ENCODE measurements at regions not wholly inside any gene's neighbourhood (a gene's known extent, or its start where the extent isn't known, plus 50 kb on each side); places are given as distances from the start of the nearest gene placed in this dataset.

DNA sequence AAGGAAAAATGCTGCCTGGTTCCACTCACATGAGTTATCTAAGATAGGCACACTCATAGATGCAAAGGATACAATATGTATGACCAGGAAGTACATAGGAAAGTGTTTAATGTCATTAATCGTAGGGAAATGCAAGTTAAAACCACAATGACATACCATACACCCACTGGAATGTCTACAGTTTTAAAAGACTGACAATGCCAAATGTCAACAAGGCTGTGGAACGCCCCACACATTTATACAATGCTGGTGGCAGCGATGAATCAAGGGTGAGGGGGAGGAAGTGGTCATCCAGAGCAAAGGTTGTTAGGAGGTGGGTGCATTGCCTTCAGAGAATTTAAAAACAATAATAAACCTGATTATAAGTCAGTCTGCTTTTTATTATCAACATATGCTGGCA is 437.8 kb downstream of the ARHGEF28 start:
- Mint-ChIP-seq H3K27me3 (ENCODE audit: insufficient read depth) (peaks cover 2% of the 10 kb centered on the region; the same call in 1 of the 2 replicates), H3K36me3 (ENCODE audit: low read depth) (no peaks in the 10 kb centered on the region), H3K27ac (no peak overlapping the region), H3K4me3 (peak overlapping the region; percentile 24; the same call in 1 of the 2 replicates), H3K9me3 (no peaks in the 10 kb centered on the region), H3K4me1 (ENCODE audit: low read depth) (peaks cover 25% of the 10 kb centered on the region)
- TF ChIP-seq, protein P1, sequence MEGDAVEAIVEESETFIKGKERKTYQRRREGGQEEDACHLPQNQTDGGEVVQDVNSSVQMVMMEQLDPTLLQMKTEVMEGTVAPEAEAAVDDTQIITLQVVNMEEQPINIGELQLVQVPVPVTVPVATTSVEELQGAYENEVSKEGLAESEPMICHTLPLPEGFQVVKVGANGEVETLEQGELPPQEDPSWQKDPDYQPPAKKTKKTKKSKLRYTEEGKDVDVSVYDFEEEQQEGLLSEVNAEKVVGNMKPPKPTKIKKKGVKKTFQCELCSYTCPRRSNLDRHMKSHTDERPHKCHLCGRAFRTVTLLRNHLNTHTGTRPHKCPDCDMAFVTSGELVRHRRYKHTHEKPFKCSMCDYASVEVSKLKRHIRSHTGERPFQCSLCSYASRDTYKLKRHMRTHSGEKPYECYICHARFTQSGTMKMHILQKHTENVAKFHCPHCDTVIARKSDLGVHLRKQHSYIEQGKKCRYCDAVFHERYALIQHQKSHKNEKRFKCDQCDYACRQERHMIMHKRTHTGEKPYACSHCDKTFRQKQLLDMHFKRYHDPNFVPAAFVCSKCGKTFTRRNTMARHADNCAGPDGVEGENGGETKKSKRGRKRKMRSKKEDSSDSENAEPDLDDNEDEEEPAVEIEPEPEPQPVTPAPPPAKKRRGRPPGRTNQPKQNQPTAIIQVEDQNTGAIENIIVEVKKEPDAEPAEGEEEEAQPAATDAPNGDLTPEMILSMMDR (IDR thresholded peaks at IDR 0.05), result no peak
- DNase-seq, result peak; percentile 27

DNA sequence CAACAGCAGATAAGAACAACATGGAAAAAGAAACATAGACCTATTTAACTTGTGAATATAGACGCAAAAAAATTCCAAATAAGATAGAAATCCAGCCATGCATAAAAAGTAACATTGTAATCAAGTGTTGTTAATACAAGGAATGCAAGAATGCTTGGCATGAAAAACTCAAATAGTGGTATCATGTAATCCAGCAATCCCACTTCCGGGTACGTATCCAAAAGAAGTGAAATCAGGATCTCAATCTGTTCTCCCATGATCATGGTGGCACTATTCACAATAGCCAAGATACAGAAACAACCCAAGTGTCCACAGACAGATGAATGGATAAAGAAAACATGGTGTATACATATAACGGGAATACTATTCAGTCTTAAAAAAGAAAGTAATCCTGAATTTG is 437.4 kb downstream of the ARHGEF28 start:
- Mint-ChIP-seq H3K27ac (no peak overlapping the region), H3K9me3 (no peaks in the 10 kb centered on the region), H3K27me3 (ENCODE audit: insufficient read depth) (peaks cover 4% of the 10 kb centered on the region), H3K4me3 (peak overlapping the region; percentile 24; the same call in 1 of the 2 replicates), H3K36me3 (ENCODE audit: low read depth) (no peaks in the 10 kb centered on the region), H3K4me1 (ENCODE audit: low read depth) (peaks cover 25% of the 10 kb centered on the region)
- DNase-seq, result no peak
- TF ChIP-seq, protein P1 (IDR thresholded peaks at IDR 0.05), result no peak

DNA sequence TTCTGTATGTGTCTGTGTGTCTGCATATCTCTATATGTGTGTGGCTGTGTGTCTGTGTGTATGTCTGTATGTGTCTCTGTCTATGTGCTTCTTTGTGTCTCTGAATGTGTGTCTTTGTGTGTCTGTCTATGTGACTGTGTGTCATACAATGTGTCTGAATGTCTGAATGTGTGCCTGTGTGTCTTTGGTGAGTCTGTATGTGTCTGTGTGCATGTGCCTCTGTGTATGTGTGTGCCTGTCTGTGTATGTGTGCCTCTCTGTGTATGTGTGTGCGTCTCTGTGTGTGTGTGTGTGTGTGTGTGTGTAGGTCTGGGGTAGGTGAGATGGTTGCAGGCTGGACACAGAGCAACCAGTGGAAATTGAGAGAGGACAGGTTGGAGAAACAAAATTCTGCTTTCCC is 435.3 kb downstream of the ARHGEF28 start:
- no peaks in the 10 kb centered on the region for H3K9me3 Mint-ChIP-seq
- TF ChIP-seq, protein P1 (IDR thresholded peaks at IDR 0.05), result no peak
- H3K4me3 Mint-ChIP-seq, result no peak overlapping the region
- no peaks in the 10 kb centered on the region for H3K36me3 Mint-ChIP-seq (ENCODE audit: low read depth)
- DNase-seq, result no peak
- no peak overlapping the region for H3K27ac Mint-ChIP-seq
- peaks cover 7% of the 10 kb centered on the region for H3K27me3 Mint-ChIP-seq (ENCODE audit: insufficient read depth)
- peaks cover 16% of the 10 kb centered on the region for H3K4me1 Mint-ChIP-seq (ENCODE audit: low read depth)

DNA sequence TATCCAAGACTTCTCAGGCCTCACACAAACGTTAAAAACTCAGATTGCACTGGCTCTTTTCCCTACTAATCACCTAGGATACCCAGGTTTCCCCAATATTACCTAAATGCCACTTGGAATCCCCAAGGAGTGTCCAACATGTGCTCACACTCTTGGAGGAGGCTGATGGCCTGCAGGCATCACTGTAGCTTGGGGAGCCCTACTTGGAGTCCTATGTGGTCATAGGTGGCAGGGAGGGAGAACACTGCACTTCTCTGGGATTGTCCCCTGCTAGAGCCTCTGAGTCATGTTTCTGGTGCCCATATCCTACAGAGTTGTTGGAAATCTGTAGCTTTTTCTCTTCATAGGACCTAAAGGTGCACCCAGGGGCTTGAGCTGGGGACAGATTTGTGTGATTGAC is 433.7 kb downstream of the ARHGEF28 start:
- DNase-seq, result no peak
- TF ChIP-seq, protein P1 (IDR thresholded peaks at IDR 0.05), result no peak
- H3K4me3 Mint-ChIP-seq, result no peak overlapping the region
- H3K27me3 Mint-ChIP-seq (ENCODE audit: insufficient read depth), result peaks cover 10% of the 10 kb centered on the region
- peaks cover 16% of the 10 kb centered on the region for H3K4me1 Mint-ChIP-seq (ENCODE audit: low read depth)
- no peaks in the 10 kb centered on the region for H3K36me3 Mint-ChIP-seq (ENCODE audit: low read depth)
- H3K9me3 Mint-ChIP-seq, result no peaks in the 10 kb centered on the region
- H3K27ac Mint-ChIP-seq, result no peak overlapping the region

DNA sequence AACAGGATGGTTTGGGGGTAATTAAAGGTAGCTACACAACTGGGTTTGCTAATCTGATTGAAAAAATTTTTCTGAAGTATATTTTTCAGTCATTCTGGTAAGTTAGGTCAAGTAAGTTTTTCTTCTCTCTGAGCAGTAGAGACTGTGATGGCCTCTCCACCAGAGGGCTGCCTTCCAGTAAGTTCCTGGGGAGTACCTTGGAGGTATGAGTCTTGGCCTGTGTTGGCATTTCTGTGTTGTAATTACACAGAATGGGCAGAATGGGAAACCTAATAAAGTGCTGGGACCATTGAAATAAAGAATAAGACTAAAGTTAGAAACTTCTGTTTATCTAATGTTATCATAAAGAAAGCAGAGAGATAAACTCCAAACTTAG is 430.8 kb downstream of the ARHGEF28 start:
- Mint-ChIP-seq H3K9me3 (no peaks in the 10 kb centered on the region), H3K27ac (no peak overlapping the region), H3K36me3 (ENCODE audit: low read depth) (no peaks in the 10 kb centered on the region), H3K4me3 (no peak overlapping the region), H3K4me1 (ENCODE audit: low read depth) (no peaks in the 10 kb centered on the region), H3K27me3 (ENCODE audit: insufficient read depth) (peaks cover 10% of the 10 kb centered on the region)
- peak; percentile 28 for DNase-seq
- TF ChIP-seq, protein P1 (IDR thresholded peaks at IDR 0.05), result peak; percentile 74
